HG03139 (cell line): ENCODE measurements at regions not wholly inside any gene's neighbourhood (a gene's known extent, or its start where the extent isn't known, plus 50 kb on each side); places are given as distances from the start of the nearest gene placed in this dataset.

Experiments
- ATAC-seq: cut with Tn5 transposase; IDR thresholded peaks from one replicate; pipeline ENCODE4 v1.9.1; 2021; ENCODE audit not compliant: unreplicated experiment

DNA sequence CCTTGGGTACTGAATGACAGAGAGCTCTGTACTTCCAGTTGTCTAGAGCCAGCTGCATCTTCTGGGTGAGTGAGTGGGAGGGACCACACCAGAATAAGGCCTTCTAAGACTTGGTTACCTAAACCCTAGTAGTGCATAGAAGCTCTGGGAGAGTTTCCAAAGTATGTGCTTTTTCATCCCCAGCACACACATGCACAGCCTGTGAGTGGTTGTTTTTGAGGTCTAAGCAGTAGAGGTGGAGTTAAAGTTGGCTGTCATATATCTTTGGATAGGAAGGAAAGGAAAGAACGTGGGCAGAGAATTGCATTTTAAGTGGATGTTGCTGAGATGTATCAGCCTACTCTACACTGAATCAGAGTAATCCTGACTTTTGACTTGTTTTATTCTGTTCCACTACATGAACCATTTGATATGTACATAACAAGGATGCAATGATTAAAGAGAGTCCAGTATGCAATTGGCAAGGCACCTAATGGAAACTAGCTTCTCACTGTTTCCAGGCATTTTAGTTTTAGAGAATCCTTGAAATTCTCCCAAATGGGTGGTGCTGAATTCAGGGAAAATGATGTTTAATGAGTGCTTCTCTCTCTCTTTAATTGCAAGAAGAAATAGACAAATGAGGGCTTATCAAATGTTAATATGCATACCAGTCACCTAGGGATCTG, 51.8 kb upstream of the PRICKLE1 start:
- ATAC-seq, result no peak

DNA sequence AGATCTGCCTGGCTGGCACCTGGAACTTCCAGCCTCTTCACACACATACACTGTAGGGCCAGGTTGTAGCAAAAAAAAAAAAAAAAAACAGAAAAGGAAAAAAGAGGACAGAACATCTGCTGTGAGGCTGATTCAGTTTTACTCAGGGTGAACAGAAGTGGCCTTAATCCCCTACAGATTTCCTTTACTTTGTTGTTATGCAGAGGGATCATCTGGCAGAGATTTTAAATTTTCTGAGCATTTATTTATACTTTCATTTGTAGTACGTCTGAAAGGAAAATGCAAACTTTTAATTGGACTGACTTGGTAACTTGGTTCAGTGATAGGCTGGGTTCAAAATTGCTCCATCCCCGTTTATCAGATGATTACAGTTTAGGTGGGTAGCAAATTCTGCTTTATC, 50.8 kb upstream of the PRICKLE1 start:
- ATAC-seq, result no peak

DNA sequence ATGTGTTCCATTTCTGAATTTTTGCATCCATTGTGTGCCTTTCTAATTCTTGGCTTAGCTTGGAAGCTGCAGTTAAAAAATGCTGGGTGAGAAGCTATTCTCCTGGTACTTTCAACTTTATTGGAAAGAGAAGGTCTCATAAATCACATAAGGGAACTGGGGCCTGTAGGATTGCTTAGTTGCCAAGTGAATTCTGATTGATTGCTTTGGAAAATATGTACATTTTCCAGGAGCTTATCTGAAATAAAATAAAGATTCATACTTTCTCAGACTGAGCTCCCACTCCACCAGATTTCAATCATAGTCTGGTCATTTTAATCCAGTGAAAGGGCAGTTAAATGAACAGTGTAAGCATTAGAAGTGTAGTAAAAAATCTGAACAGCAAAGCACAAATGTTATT, 50.0 kb upstream of the PRICKLE1 start:
- no peak for ATAC-seq
